CD14-positive monocyte (primary cell): ENCODE measurements at regions not wholly inside any gene's neighbourhood (a gene's known extent, or its start where the extent isn't known, plus 50 kb on each side); places are given as distances from the start of the nearest gene placed in this dataset.

Source experiments
- DNase-seq, 3 donors: peaks; one replicate each; pipeline ENCODE4 v3.0.0-alpha.2; 2011 to 2022
- H2AFZ ChIP-seq: 2 replicates; pipeline ENCODE4 v1.6.0; 2012; ENCODE audit warnings: mild to moderate bottlenecking, low read depth, low read length, inconsistent platforms; ENCODE audit not compliant: insufficient read depth, poor library complexity, severe bottlenecking
- H3K27ac ChIP-seq, 2 donors: 1 replicate in 1 of 2; 2 replicates in 1 of 2; pipeline ENCODE4 v1.5.1; 2012 to 2013; ENCODE audit warnings: low read length in 2 of 2, control low read depth in 1 of 2, inconsistent platforms in 1 of 2, low read depth in 1 of 2, mild to moderate bottlenecking in 1 of 2
- H3K27me3 ChIP-seq, 2 donors: one replicate each; pipeline versions ENCODE4 v1.6.0 to v1.6.1; 2011 to 2013; ENCODE audit warnings: low read length in 2 of 2; ENCODE audit not compliant: control insufficient read depth in 2 of 2, insufficient read depth in 2 of 2
- H3K36me3 ChIP-seq, 2 donors: replicated peaks in 1 of 2; 1 replicate in 1 of 2; 2 replicates in 1 of 2; pipeline versions ENCODE4 v1.5.1 to v1.6.1; 2012 to 2013; ENCODE audit warnings: low read length in 2 of 2, control low read depth in 1 of 2, inconsistent platforms in 1 of 2, mild to moderate bottlenecking in 1 of 2; ENCODE audit not compliant: insufficient read depth in 2 of 2, control insufficient read depth in 1 of 2
- H3K4me1 ChIP-seq, 2 donors: 1 replicate in 1 of 2; 2 replicates in 1 of 2; pipeline versions ENCODE4 v1.5.1 to v1.6.1; 2012 to 2013; ENCODE audit warnings: low read length in 2 of 2, control low read depth in 1 of 2, inconsistent platforms in 1 of 2, mild to moderate bottlenecking in 1 of 2, moderate library complexity in 1 of 2; ENCODE audit not compliant: insufficient read depth in 2 of 2, control insufficient read depth in 1 of 2
- H3K4me2 ChIP-seq: replicated peaks from 2 replicates; pipeline ENCODE3; 2012; ENCODE audit warnings: low read length, moderate library complexity, mild to moderate bottlenecking; ENCODE audit not compliant: poor library complexity, severe bottlenecking; ENCODE audit errors: extremely low read depth
- H3K4me3 ChIP-seq, 3 experiments: fragments of 200-600 bp in 1 of 3; sonication (generic) in 1 of 3; replicated peaks in 1 of 3; 1 replicate in 2 of 3; 2 replicates in 1 of 3; pipeline ENCODE4 v1.5.1; 2011 to 2013; ENCODE audit warnings: low read length in 3 of 3, mild to moderate bottlenecking in 3 of 3, control low read depth in 2 of 3, low read depth in 2 of 3, inconsistent platforms in 1 of 3, moderate library complexity in 1 of 3
- H3K79me2 ChIP-seq: 2 replicates; pipeline ENCODE4 v1.6.0; 2012; ENCODE audit warnings: mild to moderate bottlenecking, control low read depth, inconsistent platforms, low read length, moderate library complexity; ENCODE audit not compliant: insufficient read depth
- H3K9ac ChIP-seq: 2 replicates; pipeline ENCODE4 v1.6.0; 2017; ENCODE audit warnings: low read length, mild to moderate bottlenecking; ENCODE audit not compliant: insufficient read depth, poor library complexity, severe bottlenecking
- H3K9me3 ChIP-seq, 2 donors: replicated peaks in 1 of 2; 1 replicate in 1 of 2; 2 replicates in 1 of 2; pipeline versions ENCODE4 v1.5.1 to v1.6.1; 2012 to 2013; ENCODE audit warnings: low read length in 2 of 2, control low read depth in 1 of 2; ENCODE audit not compliant: control insufficient read depth in 1 of 2, insufficient read depth in 1 of 2
- H4K20me1 ChIP-seq: 2 replicates; pipeline ENCODE4 v1.6.0; 2012; ENCODE audit warnings: mild to moderate bottlenecking, low read length, control low read depth, moderate library complexity; ENCODE audit not compliant: insufficient read depth
- H3K27ac Mint-ChIP-seq, 7 donors: one replicate each; pipeline ENCODE4 v1.8.0; 2020; ENCODE audit warnings: mild to moderate bottlenecking in 7 of 7, mixed read lengths in 7 of 7, moderate library complexity in 6 of 7, inconsistent platforms in 2 of 7
- H3K27me3 Mint-ChIP-seq, 3 donors: one replicate each; pipeline ENCODE4 v1.8.0; 2021 to 2022; ENCODE audit warnings: low read depth in 3 of 3, mild to moderate bottlenecking in 3 of 3, mixed read lengths in 3 of 3, moderate library complexity in 3 of 3, inconsistent platforms in 1 of 3
- H3K36me3 Mint-ChIP-seq, 2 donors: one replicate each; pipeline ENCODE4 v1.8.0; 2020; ENCODE audit warnings: mixed read lengths in 2 of 2, inconsistent platforms in 1 of 2, mild to moderate bottlenecking in 1 of 2
- H3K4me1 Mint-ChIP-seq: one replicate; pipeline ENCODE4 v1.8.0; 2020; ENCODE audit warnings: mild to moderate bottlenecking, mixed read lengths
- H3K4me3 Mint-ChIP-seq, 2 donors: one replicate each; pipeline ENCODE4 v1.8.0; 2020; ENCODE audit warnings: mild to moderate bottlenecking in 2 of 2, mixed read lengths in 2 of 2, moderate library complexity in 1 of 2
- H3K9me3 Mint-ChIP-seq, 7 donors: one replicate each; pipeline ENCODE4 v1.8.0; 2020 to 2022; ENCODE audit warnings: mixed read lengths in 7 of 7, mild to moderate bottlenecking in 6 of 7, moderate library complexity in 6 of 7, inconsistent platforms in 2 of 7
- WGBS: methylation state at CpG from one replicate; pipeline ENCODE4 v1.1.5; 2013; ENCODE audit warnings: missing lambda C conversion rate; ENCODE audit not compliant: insufficient coverage; 5-methylcytosine and 5-hydroxymethylcytosine counted together
- intact Hi-C, 2 donors: fragments of 100-400 bp; cut with micrococcal nuclease; formaldehyde crosslinking; loops; one replicate each; pipeline versions ENCODE4 v1.15.0 to v1.15.1; 2023
- TF ChIP-seq, protein P1 (sequence below): fragments of 200-600 bp; IDR thresholded peaks from one replicate; pipeline ENCODE4 v1.8.0; 2022; ENCODE audit warnings: antibody characterized with exemption, mild to moderate bottlenecking

DNA sequence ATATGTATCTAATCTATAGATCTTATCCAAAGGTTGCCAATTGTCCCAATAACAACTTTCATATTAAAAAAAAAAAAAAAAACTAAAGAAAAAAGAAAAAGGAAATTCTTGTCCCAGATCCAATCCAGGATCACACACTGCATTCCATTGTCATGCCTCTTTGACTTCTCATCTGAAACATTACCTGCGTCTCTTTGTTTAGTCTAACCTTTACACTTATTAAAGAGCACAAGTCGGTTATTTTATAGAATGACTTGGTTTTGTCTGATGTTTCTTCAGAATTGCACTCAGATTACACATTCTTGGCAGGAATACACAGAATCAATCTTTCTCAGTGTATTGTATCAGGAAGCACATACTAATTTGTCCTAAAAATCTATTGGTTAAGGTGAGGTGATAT, 392.5 kb upstream of the KLHL29 start:
- Histone ChIP-seq H3K4me2 (no peak overlapping the region), H3K27me3 (no peaks in the 10 kb centered on the region), H3K27ac (no peak overlapping the region), H2AFZ (no peak overlapping the region), H3K79me2 (no peaks in the 10 kb centered on the region), H3K36me3 (no peaks in the 10 kb centered on the region), H4K20me1 (no peaks in the 10 kb centered on the region), H3K9ac (no peak overlapping the region), H3K4me3 (no peak overlapping the region), H3K9me3 (no peaks in the 10 kb centered on the region), H3K4me1 (no peaks in the 10 kb centered on the region)
- intact Hi-C loops, result no loop called here
- no peak overlapping the region for H3K27ac Mint-ChIP-seq
- TF ChIP-seq, protein P1, sequence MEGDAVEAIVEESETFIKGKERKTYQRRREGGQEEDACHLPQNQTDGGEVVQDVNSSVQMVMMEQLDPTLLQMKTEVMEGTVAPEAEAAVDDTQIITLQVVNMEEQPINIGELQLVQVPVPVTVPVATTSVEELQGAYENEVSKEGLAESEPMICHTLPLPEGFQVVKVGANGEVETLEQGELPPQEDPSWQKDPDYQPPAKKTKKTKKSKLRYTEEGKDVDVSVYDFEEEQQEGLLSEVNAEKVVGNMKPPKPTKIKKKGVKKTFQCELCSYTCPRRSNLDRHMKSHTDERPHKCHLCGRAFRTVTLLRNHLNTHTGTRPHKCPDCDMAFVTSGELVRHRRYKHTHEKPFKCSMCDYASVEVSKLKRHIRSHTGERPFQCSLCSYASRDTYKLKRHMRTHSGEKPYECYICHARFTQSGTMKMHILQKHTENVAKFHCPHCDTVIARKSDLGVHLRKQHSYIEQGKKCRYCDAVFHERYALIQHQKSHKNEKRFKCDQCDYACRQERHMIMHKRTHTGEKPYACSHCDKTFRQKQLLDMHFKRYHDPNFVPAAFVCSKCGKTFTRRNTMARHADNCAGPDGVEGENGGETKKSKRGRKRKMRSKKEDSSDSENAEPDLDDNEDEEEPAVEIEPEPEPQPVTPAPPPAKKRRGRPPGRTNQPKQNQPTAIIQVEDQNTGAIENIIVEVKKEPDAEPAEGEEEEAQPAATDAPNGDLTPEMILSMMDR, result no peak
- WGBS, result no CpG with 5 or more reads among the region's 2 CpGs
- no peaks in the 10 kb centered on the region for H3K4me1 Mint-ChIP-seq
- H3K9me3 Mint-ChIP-seq, result peaks cover 0 to 6% (median 0%) of the 10 kb centered on the region in 7 donors
- no peak overlapping the region for H3K4me3 Mint-ChIP-seq
- no peaks in the 10 kb centered on the region for H3K27me3 Mint-ChIP-seq
- no peak for DNase-seq
- H3K36me3 Mint-ChIP-seq, result no peaks in the 10 kb centered on the region

DNA sequence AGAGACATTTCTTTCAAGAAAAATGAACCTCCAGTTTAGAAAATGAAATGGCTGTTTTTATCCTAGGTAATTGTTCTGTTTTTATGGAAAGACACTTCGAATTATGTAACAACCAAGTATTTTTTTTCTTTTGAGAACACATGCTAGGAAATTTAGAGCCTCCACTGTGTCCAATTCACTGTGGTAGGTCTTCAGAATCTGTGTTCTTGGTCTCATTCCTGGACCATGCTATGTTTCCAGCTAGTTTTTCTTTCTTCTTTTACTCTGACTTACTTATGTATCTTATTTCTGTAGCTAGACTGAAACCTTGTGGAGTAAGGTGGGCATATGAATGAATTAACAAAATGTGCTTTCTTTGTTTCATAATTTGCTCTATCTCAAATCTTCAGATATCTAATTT, 391.7 kb upstream of the KLHL29 start:
- peaks cover 0 to 6% (median 0%) of the 10 kb centered on the region in 7 donors for H3K9me3 Mint-ChIP-seq
- H3K9ac ChIP-seq, result no peak overlapping the region
- no CpG with 5 or more reads among the region's 1 CpG for WGBS

More for the DNA sequence above, 391.7 kb upstream of the KLHL29 start:
- H3K4me3 Mint-ChIP-seq, result no peak overlapping the region
- Histone ChIP-seq H3K9me3 (no peaks in the 10 kb centered on the region), H3K79me2 (no peaks in the 10 kb centered on the region), H3K36me3 (no peaks in the 10 kb centered on the region), H3K4me1 (no peaks in the 10 kb centered on the region), H3K4me2 (no peak overlapping the region), H3K27me3 (no peaks in the 10 kb centered on the region), H4K20me1 (no peaks in the 10 kb centered on the region), H3K27ac (no peak overlapping the region), H3K4me3 (no peak overlapping the region), H2AFZ (no peak overlapping the region)
- intact Hi-C loops, result no loop called here
- H3K36me3 Mint-ChIP-seq, result no peaks in the 10 kb centered on the region
- H3K27ac Mint-ChIP-seq, result no peak overlapping the region
- DNase-seq, result no peak
- H3K4me1 Mint-ChIP-seq, result no peaks in the 10 kb centered on the region
- TF ChIP-seq, protein P1, result no peak
- no peaks in the 10 kb centered on the region for H3K27me3 Mint-ChIP-seq
